NB4 (cell line): ENCODE measurements at regions not wholly inside any gene's neighbourhood (a gene's known extent, or its start where the extent isn't known, plus 50 kb on each side); places are given as distances from the start of the nearest gene placed in this dataset.

Experiments
- CTCF ChIP-seq: IDR thresholded peaks from one replicate; pipeline ENCODE4 v1.5.1; 2012; ENCODE audit warnings: low read depth, low read length
- MYC ChIP-seq: IDR thresholded peaks from 2 replicates; pipeline ENCODE4 v1.6.1; 2011; ENCODE audit warnings: low read depth, low read length
- POLR2A ChIP-seq: IDR thresholded peaks from 2 replicates; pipeline ENCODE4 v1.6.1; 2011; ENCODE audit warnings: mild to moderate bottlenecking; ENCODE audit not compliant: insufficient read length; ENCODE audit errors: extremely low read depth

DNA sequence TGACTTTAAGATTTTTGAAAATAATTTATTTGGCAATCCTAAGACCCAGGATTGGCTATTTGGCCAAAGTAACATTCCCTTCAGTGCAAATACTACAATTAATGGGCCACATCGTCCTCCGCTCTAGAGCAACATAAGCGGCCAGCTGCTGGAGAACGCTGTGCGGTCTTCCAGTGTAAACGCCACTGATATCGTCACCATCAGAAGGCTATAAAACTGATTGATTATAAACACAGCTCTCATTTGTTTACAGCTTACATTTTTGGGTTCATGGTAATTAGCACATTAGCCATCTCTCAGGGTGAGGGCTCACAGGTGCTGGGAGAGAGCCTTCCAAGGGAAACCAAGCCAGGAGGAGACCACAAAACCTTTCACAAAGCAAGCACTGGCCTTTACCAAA is 130.1 kb upstream of the BMP4 start:
- TF ChIP-seq CTCF: no peak
- no peak for TF ChIP-seq POLR2A
- no peak for TF ChIP-seq MYC
